ENCODE measurements at regions not wholly inside any gene's neighbourhood (a gene's known extent, or its start where the extent isn't known, plus 50 kb on each side); places are given as distances from the start of the nearest gene placed in this dataset.

GRCh38 chr15:25971053-25971452, 107.9 kb upstream of the ATP10A start:
- Mint-ChIP-seq H3K27ac (no peak overlapping the region), H3K27me3 (no peaks in the 10 kb centered on the region), H3K4me1 (ENCODE audit: low read depth) (no peaks in the 10 kb centered on the region), H3K9me3 (ENCODE audit: low read depth) (no peaks in the 10 kb centered on the region), H3K36me3 (no peaks in the 10 kb centered on the region), H3K4me3 (no peak overlapping the region)

GRCh38 chr15:25969886-25970285, 106.8 kb upstream of the ATP10A start:
- Mint-ChIP-seq H3K4me3 (no peak overlapping the region), H3K27me3 (no peaks in the 10 kb centered on the region), H3K9me3 (ENCODE audit: low read depth) (no peaks in the 10 kb centered on the region), H3K4me1 (ENCODE audit: low read depth) (no peaks in the 10 kb centered on the region), H3K27ac (no peak overlapping the region), H3K36me3 (no peaks in the 10 kb centered on the region)

GRCh38 chr15:25967116-25967515, 104.0 kb upstream of the ATP10A start:
- no peaks in the 10 kb centered on the region for H3K36me3 Mint-ChIP-seq
- H3K4me3 Mint-ChIP-seq = no peak overlapping the region
- no peak overlapping the region for H3K27ac Mint-ChIP-seq
- no peaks in the 10 kb centered on the region for H3K4me1 Mint-ChIP-seq (ENCODE audit: low read depth)
- H3K27me3 Mint-ChIP-seq = no peaks in the 10 kb centered on the region
- H3K9me3 Mint-ChIP-seq (ENCODE audit: low read depth) = no peaks in the 10 kb centered on the region

GRCh38 chr15:25965326-25965725, 102.2 kb upstream of the ATP10A start:
- Mint-ChIP-seq H3K9me3 (ENCODE audit: low read depth) (no peaks in the 10 kb centered on the region), H3K27me3 (no peaks in the 10 kb centered on the region), H3K4me1 (ENCODE audit: low read depth) (no peaks in the 10 kb centered on the region), H3K4me3 (no peak overlapping the region), H3K36me3 (no peaks in the 10 kb centered on the region), H3K27ac (no peak overlapping the region)

- Mint-ChIP-seq H3K27me3 (peaks cover 3% of the 10 kb centered on the region), H3K4me1 (ENCODE audit: low read depth) (no peaks in the 10 kb centered on the region), H3K27ac (no peak overlapping the region), H3K9me3 (ENCODE audit: low read depth) (no peaks in the 10 kb centered on the region), H3K36me3 (no peaks in the 10 kb centered on the region), H3K4me3 (no peak overlapping the region)
These were observed 97.1 kb upstream of the ATP10A start for GRCh38 chr15:25960273-25960672.

GRCh38 chr15:25959100-25959499, 96.0 kb upstream of the ATP10A start:
- H3K4me3 Mint-ChIP-seq = no peak overlapping the region
- H3K9me3 Mint-ChIP-seq (ENCODE audit: low read depth) = no peaks in the 10 kb centered on the region
- no peaks in the 10 kb centered on the region for H3K36me3 Mint-ChIP-seq
- H3K27ac Mint-ChIP-seq = no peak overlapping the region
- H3K27me3 Mint-ChIP-seq = peaks cover 3% of the 10 kb centered on the region
- no peaks in the 10 kb centered on the region for H3K4me1 Mint-ChIP-seq (ENCODE audit: low read depth)

- Mint-ChIP-seq H3K27ac (no peak overlapping the region), H3K36me3 (peaks cover 4% of the 10 kb centered on the region), H3K4me1 (ENCODE audit: low read depth) (no peaks in the 10 kb centered on the region), H3K4me3 (no peak overlapping the region), H3K9me3 (ENCODE audit: low read depth) (peaks cover 12% of the 10 kb centered on the region), H3K27me3 (peaks cover 3% of the 10 kb centered on the region)
These were observed 92.5 kb upstream of the ATP10A start for GRCh38 chr15:25955628-25956027.

GRCh38 chr15:25954398-25954797, 91.3 kb upstream of the ATP10A start:
- Mint-ChIP-seq H3K36me3 (peaks cover 4% of the 10 kb centered on the region), H3K4me1 (ENCODE audit: low read depth) (no peaks in the 10 kb centered on the region), H3K9me3 (ENCODE audit: low read depth) (peaks cover 12% of the 10 kb centered on the region), H3K27ac (no peak overlapping the region), H3K4me3 (no peak overlapping the region), H3K27me3 (peaks cover 1% of the 10 kb centered on the region)

- peaks cover 12% of the 10 kb centered on the region for H3K9me3 Mint-ChIP-seq (ENCODE audit: low read depth)
- H3K4me1 Mint-ChIP-seq (ENCODE audit: low read depth) = no peaks in the 10 kb centered on the region
- H3K4me3 Mint-ChIP-seq = no peak overlapping the region
- no peaks in the 10 kb centered on the region for H3K27me3 Mint-ChIP-seq
- H3K36me3 Mint-ChIP-seq = peaks cover 4% of the 10 kb centered on the region
- no peak overlapping the region for H3K27ac Mint-ChIP-seq
These were observed 86.9 kb upstream of the ATP10A start for GRCh38 chr15:25950014-25950413.

GRCh38 chr15:25947323-25948314, 84.5 kb upstream of the ATP10A start:
- Mint-ChIP-seq H3K27ac (no peak overlapping the region), H3K27me3 (no peaks in the 10 kb centered on the region), H3K4me3 (no peak overlapping the region), H3K4me1 (ENCODE audit: low read depth) (no peaks in the 10 kb centered on the region), H3K36me3 (no peaks in the 10 kb centered on the region), H3K9me3 (ENCODE audit: low read depth) (peaks cover 7% of the 10 kb centered on the region)

GRCh38 chr15:25946241-25946805, 83.2 kb upstream of the ATP10A start:
- Mint-ChIP-seq H3K36me3 (no peaks in the 10 kb centered on the region), H3K27me3 (no peaks in the 10 kb centered on the region), H3K9me3 (ENCODE audit: low read depth) (no peaks in the 10 kb centered on the region), H3K4me3 (no peak overlapping the region), H3K27ac (no peak overlapping the region), H3K4me1 (ENCODE audit: low read depth) (no peaks in the 10 kb centered on the region)

- Mint-ChIP-seq H3K9me3 (ENCODE audit: low read depth) (no peaks in the 10 kb centered on the region), H3K27me3 (no peaks in the 10 kb centered on the region), H3K36me3 (no peaks in the 10 kb centered on the region), H3K4me1 (ENCODE audit: low read depth) (no peaks in the 10 kb centered on the region), H3K4me3 (no peak overlapping the region), H3K27ac (no peak overlapping the region)
These were observed 81.3 kb upstream of the ATP10A start for GRCh38 chr15:25944386-25944785.

GRCh38 chr15:25943831-25944230, 80.7 kb upstream of the ATP10A start:
- no peaks in the 10 kb centered on the region for H3K9me3 Mint-ChIP-seq (ENCODE audit: low read depth)
- no peaks in the 10 kb centered on the region for H3K4me1 Mint-ChIP-seq (ENCODE audit: low read depth)
- H3K4me3 Mint-ChIP-seq = no peak overlapping the region
- no peaks in the 10 kb centered on the region for H3K36me3 Mint-ChIP-seq
- H3K27ac Mint-ChIP-seq = no peak overlapping the region
- no peaks in the 10 kb centered on the region for H3K27me3 Mint-ChIP-seq

GRCh38 chr15:25939122-25939521, 76.0 kb upstream of the ATP10A start:
- H3K9me3 Mint-ChIP-seq (ENCODE audit: low read depth) = no peaks in the 10 kb centered on the region
- no peak overlapping the region for H3K27ac Mint-ChIP-seq
- no peaks in the 10 kb centered on the region for H3K36me3 Mint-ChIP-seq
- no peaks in the 10 kb centered on the region for H3K27me3 Mint-ChIP-seq
- H3K4me1 Mint-ChIP-seq (ENCODE audit: low read depth) = no peaks in the 10 kb centered on the region
- H3K4me3 Mint-ChIP-seq = no peak overlapping the region

- Mint-ChIP-seq H3K27ac (no peak overlapping the region), H3K27me3 (peaks cover 2% of the 10 kb centered on the region), H3K4me3 (no peak overlapping the region), H3K9me3 (ENCODE audit: low read depth) (no peaks in the 10 kb centered on the region), H3K4me1 (ENCODE audit: low read depth) (peaks cover 5% of the 10 kb centered on the region), H3K36me3 (no peaks in the 10 kb centered on the region)
These were observed 74.7 kb upstream of the ATP10A start for GRCh38 chr15:25937796-25938195.

Measured in activated naive CD8-positive, alpha-beta T cell (primary cell).